ENCODE measurements at regions not wholly inside any gene's neighbourhood (a gene's known extent, or its start where the extent isn't known, plus 50 kb on each side); places are given as distances from the start of the nearest gene placed in this dataset.

DNA sequence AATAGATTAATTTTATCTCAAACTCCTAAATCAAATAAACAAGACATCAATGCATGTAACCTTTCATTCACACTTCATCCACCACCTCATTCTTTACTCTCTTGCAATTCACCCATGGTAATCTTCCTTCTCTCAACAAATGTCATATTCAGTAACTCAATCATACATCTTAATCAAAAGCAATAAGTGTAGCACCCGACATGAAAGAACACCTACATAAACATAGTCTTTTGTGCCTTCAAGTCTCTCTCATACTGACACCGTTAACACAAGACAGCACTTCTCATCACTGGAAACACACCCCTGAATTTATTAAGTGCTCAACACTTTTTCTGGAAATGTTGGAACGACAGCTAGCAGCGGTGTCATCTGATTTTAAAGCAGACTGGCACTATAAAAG lies 225.9 kb downstream of the TTLL7 start:
- Histone ChIP-seq H3K9me3 (ENCODE audit: control insufficient read depth, low read length) (no peaks in the 10 kb centered on the region), H3K4me1 (ENCODE audit: control insufficient read depth, insufficient read depth, low read length, poor library complexity, severe bottlenecking) (no peaks in the 10 kb centered on the region), H3K36me3 (ENCODE audit: control insufficient read depth, insufficient read depth, low read length) (no peaks in the 10 kb centered on the region), H3K27ac (ENCODE audit: low read depth, low read length, severe bottlenecking) (no peak overlapping the region), H3K4me3 (ENCODE audit: extremely low read depth, insufficient read depth, low read length, poor library complexity, severe bottlenecking) (no peak overlapping the region)
- WGBS, 2 experiments (ENCODE audit: insufficient coverage in 2 of 2): 85 to 90% methylated on average over 2 of the region's 4 CpGs

DNA sequence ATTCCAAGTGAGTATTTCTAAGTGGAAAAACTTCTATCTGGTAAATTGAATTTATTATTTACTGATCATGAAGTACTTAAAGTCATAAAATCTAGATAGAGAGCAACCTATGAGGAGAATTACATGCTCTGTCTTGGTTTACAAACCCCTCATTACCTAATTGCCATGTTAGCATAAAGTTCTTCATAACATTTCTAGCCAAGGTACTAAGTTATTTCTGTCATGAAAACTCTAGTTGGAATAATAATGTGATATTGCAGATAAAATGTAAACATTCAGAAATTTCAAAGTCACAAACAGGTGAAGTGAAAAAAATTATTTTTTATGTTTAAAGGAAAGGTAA lies 228.6 kb downstream of the TTLL7 start:
- H3K4me3 ChIP-seq (ENCODE audit: extremely low read depth, insufficient read depth, low read length, poor library complexity, severe bottlenecking): no peak overlapping the region
- H3K4me1 ChIP-seq (ENCODE audit: control insufficient read depth, insufficient read depth, low read length, poor library complexity, severe bottlenecking): no peaks in the 10 kb centered on the region
- no peaks in the 10 kb centered on the region for H3K9me3 ChIP-seq (ENCODE audit: control insufficient read depth, low read length)
- H3K27ac ChIP-seq (ENCODE audit: low read depth, low read length, severe bottlenecking): no peak overlapping the region
- H3K36me3 ChIP-seq (ENCODE audit: control insufficient read depth, insufficient read depth, low read length): no peaks in the 10 kb centered on the region

DNA sequence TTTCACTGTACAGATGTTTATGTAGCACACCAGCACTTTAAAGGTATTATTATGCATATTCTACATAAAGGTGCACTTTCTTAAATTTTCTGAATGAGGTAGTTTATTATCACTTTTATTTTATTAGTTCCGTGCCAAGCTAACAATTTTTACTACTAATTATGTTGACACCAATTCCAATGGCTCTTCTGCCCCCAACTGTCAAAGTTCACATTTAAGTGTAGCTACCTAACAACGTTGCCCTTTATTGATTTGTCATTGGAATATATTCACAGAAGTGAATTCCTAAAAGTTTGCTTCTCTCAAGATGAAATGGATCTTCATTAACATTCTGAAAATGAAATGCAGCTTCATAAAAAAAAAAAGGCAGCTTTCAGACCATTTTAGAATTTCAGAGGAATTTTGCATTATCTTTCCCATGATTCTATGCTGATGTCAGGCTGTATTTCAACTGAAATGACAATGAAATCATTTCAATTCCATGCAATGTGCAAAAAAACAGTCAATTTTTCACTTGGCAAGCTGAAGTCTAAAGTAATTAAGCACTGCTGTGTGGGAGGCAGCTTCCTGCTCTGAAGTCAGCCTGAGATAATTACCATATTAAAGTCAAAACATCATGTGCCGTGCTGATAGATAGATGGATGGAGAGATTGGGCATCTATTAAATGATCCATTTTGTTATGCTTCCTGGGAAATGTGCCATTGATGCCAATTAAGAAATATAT lies 229.2 kb downstream of the TTLL7 start:
- H3K4me3 ChIP-seq (ENCODE audit: extremely low read depth, insufficient read depth, low read length, poor library complexity, severe bottlenecking): no peak overlapping the region
- no peaks in the 10 kb centered on the region for H3K9me3 ChIP-seq (ENCODE audit: control insufficient read depth, low read length)
- H3K36me3 ChIP-seq (ENCODE audit: control insufficient read depth, insufficient read depth, low read length): no peaks in the 10 kb centered on the region
- H3K27ac ChIP-seq (ENCODE audit: low read depth, low read length, severe bottlenecking): no peak overlapping the region
- no peaks in the 10 kb centered on the region for H3K4me1 ChIP-seq (ENCODE audit: control insufficient read depth, insufficient read depth, low read length, poor library complexity, severe bottlenecking)
- no CpG with 5 or more reads among the region's 3 CpGs for WGBS, 2 experiments (ENCODE audit: insufficient coverage in 2 of 2)

DNA sequence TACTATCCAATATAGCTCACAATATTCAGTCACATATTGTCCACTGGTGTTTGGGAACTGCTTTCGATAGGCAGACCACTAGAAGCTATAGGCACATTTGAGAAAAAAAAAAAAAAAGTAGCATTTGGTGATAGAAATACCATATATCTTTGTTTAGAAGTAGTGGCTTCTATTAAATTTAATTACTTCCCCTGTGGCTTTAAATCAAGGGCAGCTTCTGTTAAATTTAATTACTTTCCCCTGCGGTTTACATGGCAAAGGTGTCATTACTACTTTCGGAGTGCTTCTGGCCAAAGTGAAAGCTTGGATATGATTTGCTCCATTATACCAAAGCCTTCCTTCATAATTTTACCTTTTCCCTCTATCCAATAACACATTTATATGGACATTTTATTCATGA lies 229.9 kb downstream of the TTLL7 start:
- H3K27ac ChIP-seq (ENCODE audit: low read depth, low read length, severe bottlenecking): no peak overlapping the region
- H3K4me3 ChIP-seq (ENCODE audit: extremely low read depth, insufficient read depth, low read length, poor library complexity, severe bottlenecking): no peak overlapping the region
- H3K4me1 ChIP-seq (ENCODE audit: control insufficient read depth, insufficient read depth, low read length, poor library complexity, severe bottlenecking): no peaks in the 10 kb centered on the region
- no peaks in the 10 kb centered on the region for H3K36me3 ChIP-seq (ENCODE audit: control insufficient read depth, insufficient read depth, low read length)
- no peaks in the 10 kb centered on the region for H3K9me3 ChIP-seq (ENCODE audit: control insufficient read depth, low read length)
- WGBS, 2 experiments (ENCODE audit: insufficient coverage in 2 of 2): 88 to 100% methylated on average over 1 to 2 of the region's 3 CpGs

DNA sequence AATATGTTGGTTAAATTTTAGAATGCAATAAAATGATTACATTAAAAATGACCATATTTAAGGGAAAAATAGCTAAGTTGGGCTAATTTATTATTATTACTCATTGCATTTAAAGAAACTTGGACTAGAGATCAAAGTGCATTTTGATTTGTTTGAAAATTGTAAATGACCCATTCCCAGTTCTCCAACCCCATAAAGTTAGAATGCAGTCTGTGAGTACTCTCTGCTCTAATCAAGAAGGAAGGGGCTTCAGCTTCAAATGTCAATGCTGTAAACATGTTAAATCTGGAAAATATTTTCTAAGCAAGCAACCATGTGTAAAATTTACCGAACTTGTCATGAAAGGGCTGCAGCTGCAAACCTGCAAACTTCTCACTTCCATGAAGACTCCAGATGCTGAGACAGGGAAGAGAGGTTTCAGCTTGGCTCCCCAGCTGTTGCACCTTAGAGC lies 232.7 kb downstream of the TTLL7 start:
- no peak overlapping the region for H3K4me3 ChIP-seq (ENCODE audit: extremely low read depth, insufficient read depth, low read length, poor library complexity, severe bottlenecking)
- H3K4me1 ChIP-seq (ENCODE audit: control insufficient read depth, insufficient read depth, low read length, poor library complexity, severe bottlenecking): no peaks in the 10 kb centered on the region
- no peaks in the 10 kb centered on the region for H3K9me3 ChIP-seq (ENCODE audit: control insufficient read depth, low read length)
- WGBS, 2 experiments (ENCODE audit: insufficient coverage in 2 of 2): 80 to 100% methylated on average over 1 of the region's 1 CpG
- H3K36me3 ChIP-seq (ENCODE audit: control insufficient read depth, insufficient read depth, low read length): no peaks in the 10 kb centered on the region
- H3K27ac ChIP-seq (ENCODE audit: low read depth, low read length, severe bottlenecking): no peak overlapping the region

DNA sequence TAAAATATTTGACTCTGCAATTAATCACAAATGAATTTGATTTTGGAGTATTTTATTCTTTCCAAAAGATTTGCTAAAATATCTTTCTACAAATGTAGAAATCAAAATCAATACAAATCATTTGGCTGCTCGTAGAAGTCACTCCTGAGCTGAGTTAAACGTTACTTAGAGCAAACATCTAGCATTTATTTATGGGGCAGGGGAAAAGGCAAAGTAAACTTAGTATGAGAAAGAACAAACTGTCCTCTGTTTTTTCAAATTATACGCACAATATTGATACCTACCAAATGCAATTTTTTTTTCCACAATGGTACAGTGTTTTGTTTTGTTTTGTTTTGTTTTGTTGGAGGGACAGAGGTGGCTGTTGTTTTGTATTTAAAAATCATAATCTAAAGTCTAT lies 233.8 kb downstream of the TTLL7 start:
- WGBS, 2 experiments (ENCODE audit: insufficient coverage in 2 of 2): no CpG with 5 or more reads among the region's 3 CpGs
- no peaks in the 10 kb centered on the region for H3K4me1 ChIP-seq (ENCODE audit: control insufficient read depth, insufficient read depth, low read length, poor library complexity, severe bottlenecking)

DNA sequence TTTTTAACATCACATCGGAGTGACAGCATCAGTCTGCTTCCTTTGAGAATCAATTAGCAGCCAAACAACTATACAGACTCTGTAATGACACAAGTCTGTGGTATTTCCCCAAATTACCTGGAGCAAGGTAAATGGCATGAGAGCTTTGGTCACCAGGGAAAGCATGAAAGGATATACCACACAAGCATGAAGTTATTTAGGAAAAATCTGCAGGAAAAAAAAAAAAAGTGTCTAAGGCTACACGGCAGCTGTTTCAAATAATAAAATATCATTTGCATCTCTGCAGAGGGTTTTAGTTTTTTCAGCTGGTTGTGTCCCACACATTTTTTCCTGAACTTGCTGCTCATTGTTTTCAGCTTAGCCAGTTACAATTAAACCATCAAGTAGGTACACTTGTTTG lies 234.7 kb downstream of the TTLL7 start:
- Histone ChIP-seq H3K27ac (ENCODE audit: low read depth, low read length, severe bottlenecking) (no peak overlapping the region), H3K9me3 (ENCODE audit: control insufficient read depth, low read length) (no peaks in the 10 kb centered on the region), H3K4me3 (ENCODE audit: extremely low read depth, insufficient read depth, low read length, poor library complexity, severe bottlenecking) (no peak overlapping the region), H3K4me1 (ENCODE audit: control insufficient read depth, insufficient read depth, low read length, poor library complexity, severe bottlenecking) (no peaks in the 10 kb centered on the region), H3K36me3 (ENCODE audit: control insufficient read depth, insufficient read depth, low read length) (no peaks in the 10 kb centered on the region)
- 100% methylated on average over 1 of the region's 2 CpGs; no CpG with 5 or more reads in 1 of the 2 experiments for WGBS, 2 experiments (ENCODE audit: insufficient coverage in 2 of 2)

More for the DNA sequence above, 233.8 kb downstream of the TTLL7 start:
- Histone ChIP-seq H3K36me3 (ENCODE audit: control insufficient read depth, insufficient read depth, low read length) (no peaks in the 10 kb centered on the region), H3K27ac (ENCODE audit: low read depth, low read length, severe bottlenecking) (no peak overlapping the region), H3K4me3 (ENCODE audit: extremely low read depth, insufficient read depth, low read length, poor library complexity, severe bottlenecking) (no peak overlapping the region), H3K9me3 (ENCODE audit: control insufficient read depth, low read length) (no peaks in the 10 kb centered on the region)

DNA sequence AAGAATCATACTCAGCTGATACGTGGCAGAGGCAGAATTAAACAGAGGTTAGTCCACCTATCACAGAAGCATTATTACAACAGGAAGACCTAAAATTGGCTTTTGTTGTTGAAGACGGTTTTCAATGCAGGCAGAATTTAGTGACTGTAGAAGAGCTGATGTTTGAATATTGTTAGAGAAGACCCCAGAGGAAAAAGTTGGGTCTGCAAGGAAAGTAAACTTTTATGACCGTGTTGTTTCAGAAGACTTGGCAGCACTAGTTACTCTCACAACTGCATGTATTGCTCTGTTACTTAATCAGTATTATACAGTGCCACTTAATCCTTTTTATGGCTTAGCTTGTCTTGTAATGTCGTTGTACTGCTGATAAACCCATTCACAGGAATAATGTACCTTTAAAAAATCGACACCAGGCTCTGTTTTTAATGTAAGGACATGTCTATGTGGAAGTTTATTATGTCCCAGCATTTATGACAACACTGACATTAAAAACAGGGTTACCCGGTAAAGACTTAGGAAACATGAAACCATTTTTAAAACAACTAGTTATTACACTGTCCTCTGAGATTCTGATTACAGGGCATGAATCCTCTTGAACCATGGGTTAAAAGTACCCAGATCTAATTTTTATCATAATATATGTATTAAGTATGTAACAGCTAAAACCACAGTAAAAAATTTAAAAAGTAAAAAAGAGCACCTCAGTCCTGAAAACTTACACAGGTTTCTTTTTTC lies 235.4 kb downstream of the TTLL7 start:
- WGBS, 2 experiments (ENCODE audit: insufficient coverage in 2 of 2): 82 to 100% methylated on average over 1 to 2 of the region's 6 CpGs
- H3K27ac ChIP-seq (ENCODE audit: low read depth, low read length, severe bottlenecking): no peak overlapping the region
- no peaks in the 10 kb centered on the region for H3K9me3 ChIP-seq (ENCODE audit: control insufficient read depth, low read length)
- no peaks in the 10 kb centered on the region for H3K36me3 ChIP-seq (ENCODE audit: control insufficient read depth, insufficient read depth, low read length)
- H3K4me1 ChIP-seq (ENCODE audit: control insufficient read depth, insufficient read depth, low read length, poor library complexity, severe bottlenecking): no peaks in the 10 kb centered on the region
- H3K4me3 ChIP-seq (ENCODE audit: extremely low read depth, insufficient read depth, low read length, poor library complexity, severe bottlenecking): no peak overlapping the region

DNA sequence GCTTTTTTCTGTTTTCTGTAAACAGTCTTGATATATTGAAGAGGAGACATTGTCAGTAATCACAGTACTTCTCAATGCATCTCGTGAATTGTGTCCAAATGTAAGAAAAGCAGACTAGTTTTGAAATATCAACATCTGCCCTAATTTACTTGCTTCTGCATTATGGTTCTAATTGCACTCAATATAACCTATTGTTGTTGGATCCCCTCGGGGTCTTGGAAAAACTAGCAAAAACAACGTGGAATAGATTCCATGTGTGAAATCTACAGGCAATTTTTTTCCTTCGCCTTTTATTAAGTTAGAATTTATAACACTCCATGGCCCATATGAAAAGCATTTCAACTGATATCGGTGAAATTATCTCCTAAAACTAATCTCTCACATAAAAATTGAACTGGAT lies 236.5 kb downstream of the TTLL7 start:
- H3K27ac ChIP-seq (ENCODE audit: low read depth, low read length, severe bottlenecking): no peak overlapping the region
- H3K9me3 ChIP-seq (ENCODE audit: control insufficient read depth, low read length): no peaks in the 10 kb centered on the region
- H3K36me3 ChIP-seq (ENCODE audit: control insufficient read depth, insufficient read depth, low read length): no peaks in the 10 kb centered on the region
- H3K4me3 ChIP-seq (ENCODE audit: extremely low read depth, insufficient read depth, low read length, poor library complexity, severe bottlenecking): no peak overlapping the region
- 85 to 92% methylated on average over 3 to 4 of the region's 5 CpGs for WGBS, 2 experiments (ENCODE audit: insufficient coverage in 2 of 2)
- no peaks in the 10 kb centered on the region for H3K4me1 ChIP-seq (ENCODE audit: control insufficient read depth, insufficient read depth, low read length, poor library complexity, severe bottlenecking)

DNA sequence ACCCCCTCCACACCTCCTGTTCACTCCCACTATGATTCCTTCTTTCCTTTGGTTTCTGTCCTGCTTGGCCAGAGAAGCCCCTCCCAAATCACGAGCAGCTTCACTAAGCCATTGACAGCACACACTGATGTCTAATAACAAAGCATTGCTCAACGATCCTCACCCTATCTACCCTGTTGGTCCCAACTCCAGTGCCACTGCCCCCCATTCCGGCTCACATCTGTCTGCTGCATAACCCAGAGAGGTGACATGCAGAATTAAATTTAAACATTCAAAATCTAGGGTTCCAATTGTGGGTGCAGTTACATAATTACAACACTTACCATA lies 236.9 kb downstream of the TTLL7 start:
- Histone ChIP-seq H3K9me3 (ENCODE audit: control insufficient read depth, low read length) (no peaks in the 10 kb centered on the region), H3K4me3 (ENCODE audit: extremely low read depth, insufficient read depth, low read length, poor library complexity, severe bottlenecking) (no peak overlapping the region), H3K27ac (ENCODE audit: low read depth, low read length, severe bottlenecking) (no peak overlapping the region), H3K4me1 (ENCODE audit: control insufficient read depth, insufficient read depth, low read length, poor library complexity, severe bottlenecking) (no peaks in the 10 kb centered on the region), H3K36me3 (ENCODE audit: control insufficient read depth, insufficient read depth, low read length) (no peaks in the 10 kb centered on the region)
- WGBS, 2 experiments (ENCODE audit: insufficient coverage in 2 of 2): 86 to 90% methylated on average over 1 to 2 of the region's 3 CpGs

All from mesodermal cell (in vitro differentiated cells).